ENCODE measurements at regions not wholly inside any gene's neighbourhood (a gene's known extent, or its start where the extent isn't known, plus 50 kb on each side); places are given as distances from the start of the nearest gene placed in this dataset.

- no peaks in the 10 kb centered on the region for H3K4me1 ChIP-seq (ENCODE audit: insufficient read depth, low read length, poor library complexity, severe bottlenecking)
- TF ChIP-seq EZH2phosphoT487 (IDR thresholded peaks at IDR 0.05; ENCODE audit: borderline replicate concordance) = no peak
- TF ChIP-seq, protein P1, sequence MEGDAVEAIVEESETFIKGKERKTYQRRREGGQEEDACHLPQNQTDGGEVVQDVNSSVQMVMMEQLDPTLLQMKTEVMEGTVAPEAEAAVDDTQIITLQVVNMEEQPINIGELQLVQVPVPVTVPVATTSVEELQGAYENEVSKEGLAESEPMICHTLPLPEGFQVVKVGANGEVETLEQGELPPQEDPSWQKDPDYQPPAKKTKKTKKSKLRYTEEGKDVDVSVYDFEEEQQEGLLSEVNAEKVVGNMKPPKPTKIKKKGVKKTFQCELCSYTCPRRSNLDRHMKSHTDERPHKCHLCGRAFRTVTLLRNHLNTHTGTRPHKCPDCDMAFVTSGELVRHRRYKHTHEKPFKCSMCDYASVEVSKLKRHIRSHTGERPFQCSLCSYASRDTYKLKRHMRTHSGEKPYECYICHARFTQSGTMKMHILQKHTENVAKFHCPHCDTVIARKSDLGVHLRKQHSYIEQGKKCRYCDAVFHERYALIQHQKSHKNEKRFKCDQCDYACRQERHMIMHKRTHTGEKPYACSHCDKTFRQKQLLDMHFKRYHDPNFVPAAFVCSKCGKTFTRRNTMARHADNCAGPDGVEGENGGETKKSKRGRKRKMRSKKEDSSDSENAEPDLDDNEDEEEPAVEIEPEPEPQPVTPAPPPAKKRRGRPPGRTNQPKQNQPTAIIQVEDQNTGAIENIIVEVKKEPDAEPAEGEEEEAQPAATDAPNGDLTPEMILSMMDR (conservative IDR thresholded peaks at IDR 0.05; ENCODE audit: low read length) = no peak
These were observed 241.9 kb upstream of the IRX4 start for GRCh38 chr5:2124434-2125170.

GRCh38 chr5:2123874-2124273, 241.1 kb upstream of the IRX4 start:
- TF ChIP-seq, protein P1 (conservative IDR thresholded peaks at IDR 0.05; ENCODE audit: low read length) = no peak
- no peak for TF ChIP-seq EZH2phosphoT487 (IDR thresholded peaks at IDR 0.05; ENCODE audit: borderline replicate concordance)
- H3K4me2 ChIP-seq (ENCODE audit: low read depth, low read length, poor library complexity, severe bottlenecking) = no peak overlapping the region
- no peaks in the 10 kb centered on the region for H3K27me3 ChIP-seq (ENCODE audit: insufficient read depth, low read length, poor library complexity, severe bottlenecking)

More at GRCh38 chr5:2124434-2125170, 241.9 kb upstream of the IRX4 start:
- H4K20me1 ChIP-seq (ENCODE audit: insufficient read depth, low read length, poor library complexity, severe bottlenecking) = no peaks in the 10 kb centered on the region
- H3K4me2 ChIP-seq (ENCODE audit: low read depth, low read length, poor library complexity, severe bottlenecking) = no peak overlapping the region
- no peak overlapping the region for H2AFZ ChIP-seq (ENCODE audit: low read length)
- no peaks in the 10 kb centered on the region for H3K79me2 ChIP-seq (ENCODE audit: insufficient read depth, low read length)
- no peaks in the 10 kb centered on the region for H3K36me3 ChIP-seq (ENCODE audit: insufficient read depth, low read length)
- peaks cover 2% of the 10 kb centered on the region; the same call in 1 of the 2 replicates for H3K9me3 ChIP-seq (ENCODE audit: insufficient read depth, low read depth, low read length)
- H3F3A ChIP-seq (ENCODE audit: low read depth) = no peaks in the 10 kb centered on the region
- H3K27me3 ChIP-seq (ENCODE audit: insufficient read depth, low read length, poor library complexity, severe bottlenecking) = no peaks in the 10 kb centered on the region
- no peak overlapping the region for H3K9ac ChIP-seq (ENCODE audit: low read depth, low read length, poor library complexity, severe bottlenecking)
- no peak overlapping the region for H3K4me3 ChIP-seq (ENCODE audit: low read length, poor library complexity, severe bottlenecking)
- H3K9me2 ChIP-seq (replicated peaks; ENCODE audit: low read depth, low read length) = no peaks in the 10 kb centered on the region

DNA sequence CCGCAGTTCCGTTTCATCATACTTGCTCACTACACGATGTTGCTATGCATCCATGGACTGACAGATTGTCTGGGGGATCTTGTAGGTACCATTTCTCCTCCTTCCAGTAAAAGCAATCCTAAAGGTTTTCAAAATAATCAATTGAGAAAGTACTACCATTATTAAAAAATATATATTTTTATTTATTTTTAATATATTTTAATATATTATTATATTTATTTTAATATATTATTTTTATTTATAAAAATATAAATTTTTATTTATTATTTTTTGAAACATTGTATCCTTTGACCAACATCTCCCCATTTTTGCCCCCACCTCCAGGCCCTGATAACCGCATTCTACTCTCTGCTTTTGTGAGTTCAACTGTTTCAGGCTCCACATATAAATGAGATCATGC, 237.6 kb upstream of the IRX4 start:
- TF ChIP-seq, protein P1 (conservative IDR thresholded peaks at IDR 0.05; ENCODE audit: low read length) = no peak
- TF ChIP-seq EZH2phosphoT487 (IDR thresholded peaks at IDR 0.05; ENCODE audit: borderline replicate concordance) = no peak
- Histone ChIP-seq H3K9me2 (replicated peaks; ENCODE audit: low read depth, low read length) (no peaks in the 10 kb centered on the region), H3K79me2 (ENCODE audit: insufficient read depth, low read length) (no peaks in the 10 kb centered on the region), H3K4me3 (ENCODE audit: low read length, poor library complexity, severe bottlenecking) (no peak overlapping the region), H3K9me3 (ENCODE audit: insufficient read depth, low read depth, low read length) (peaks cover 2% of the 10 kb centered on the region; the same call in 1 of the 2 replicates), H3K4me1 (ENCODE audit: insufficient read depth, low read length, poor library complexity, severe bottlenecking) (no peaks in the 10 kb centered on the region), H4K20me1 (ENCODE audit: insufficient read depth, low read length, poor library complexity, severe bottlenecking) (no peaks in the 10 kb centered on the region), H3F3A (ENCODE audit: low read depth) (no peaks in the 10 kb centered on the region), H3K4me2 (ENCODE audit: low read depth, low read length, poor library complexity, severe bottlenecking) (no peak overlapping the region), H3K36me3 (ENCODE audit: insufficient read depth, low read length) (no peaks in the 10 kb centered on the region), H2AFZ (ENCODE audit: low read length) (no peak overlapping the region), H3K27me3 (ENCODE audit: insufficient read depth, low read length, poor library complexity, severe bottlenecking) (no peaks in the 10 kb centered on the region), H3K9ac (ENCODE audit: low read depth, low read length, poor library complexity, severe bottlenecking) (no peak overlapping the region)

More at GRCh38 chr5:2123874-2124273, 241.1 kb upstream of the IRX4 start:
- no peaks in the 10 kb centered on the region for H3K4me1 ChIP-seq (ENCODE audit: insufficient read depth, low read length, poor library complexity, severe bottlenecking)
- no peaks in the 10 kb centered on the region for H3K9me2 ChIP-seq (replicated peaks; ENCODE audit: low read depth, low read length)
- peaks cover 2% of the 10 kb centered on the region; the same call in 1 of the 2 replicates for H3K9me3 ChIP-seq (ENCODE audit: insufficient read depth, low read depth, low read length)
- H3K9ac ChIP-seq (ENCODE audit: low read depth, low read length, poor library complexity, severe bottlenecking) = no peak overlapping the region
- H3K36me3 ChIP-seq (ENCODE audit: insufficient read depth, low read length) = no peaks in the 10 kb centered on the region
- H3K4me3 ChIP-seq (ENCODE audit: low read length, poor library complexity, severe bottlenecking) = no peak overlapping the region
- H3F3A ChIP-seq (ENCODE audit: low read depth) = no peaks in the 10 kb centered on the region
- H3K79me2 ChIP-seq (ENCODE audit: insufficient read depth, low read length) = no peaks in the 10 kb centered on the region
- no peak overlapping the region for H2AFZ ChIP-seq (ENCODE audit: low read length)
- H4K20me1 ChIP-seq (ENCODE audit: insufficient read depth, low read length, poor library complexity, severe bottlenecking) = no peaks in the 10 kb centered on the region

All from Loucy (cell line).